ENCODE measurements at regions not wholly inside any gene's neighbourhood (a gene's known extent, or its start where the extent isn't known, plus 50 kb on each side); places are given as distances from the start of the nearest gene placed in this dataset.

DNA sequence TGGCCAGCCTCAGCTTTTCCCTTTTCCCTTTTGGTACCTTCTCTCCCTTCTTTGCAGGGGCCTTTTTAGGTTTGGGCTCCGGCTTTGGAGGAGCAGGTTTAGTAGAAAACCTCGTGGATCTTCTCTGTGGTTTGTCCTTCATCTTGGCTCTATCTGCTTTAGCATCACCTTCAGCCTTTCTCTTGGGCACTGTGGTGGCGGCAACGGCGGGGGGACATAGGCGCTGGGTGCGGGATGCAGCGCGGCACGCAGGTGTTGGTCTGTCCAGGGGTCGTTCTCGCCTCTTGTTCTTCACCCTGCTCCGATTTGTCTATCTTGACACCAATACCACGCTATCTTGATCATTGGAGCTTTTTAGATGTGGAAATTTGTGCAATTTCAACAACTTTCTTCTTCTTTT, 64.5 kb upstream of the SMAD3 start:
- H3K9me3 Mint-ChIP-seq: no peaks in the 10 kb centered on the region
- no peaks in the 10 kb centered on the region for H3K27me3 Mint-ChIP-seq
- H3K36me3 Mint-ChIP-seq: no peaks in the 10 kb centered on the region
- H3K27ac Mint-ChIP-seq: no peak overlapping the region
- H3K4me3 Mint-ChIP-seq: no peak overlapping the region
- ATAC-seq: no peak
- H3K4me1 Mint-ChIP-seq: peaks cover 47% of the 10 kb centered on the region

DNA sequence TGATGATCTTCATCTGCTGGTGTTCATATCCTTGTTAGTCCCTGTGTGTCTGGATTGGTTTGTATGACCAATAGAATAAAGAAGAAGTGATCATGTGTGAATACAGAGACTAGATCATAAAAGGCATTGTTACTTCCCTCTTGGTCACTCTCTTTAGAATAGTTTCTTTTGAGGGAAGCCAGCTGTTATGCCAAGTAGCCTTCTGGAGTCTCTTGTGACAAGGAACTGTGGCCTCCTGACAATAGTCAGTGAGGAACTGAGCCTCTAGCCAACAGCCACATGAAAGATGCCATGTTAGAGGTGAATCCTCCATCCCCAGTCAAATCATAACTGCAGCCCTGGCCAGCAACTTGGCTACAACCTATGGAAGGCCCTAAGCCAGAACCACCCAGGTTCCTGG, 63.0 kb upstream of the SMAD3 start:
- no peaks in the 10 kb centered on the region for H3K36me3 Mint-ChIP-seq
- H3K27ac Mint-ChIP-seq: peak overlapping the region; percentile 81
- no peak overlapping the region for H3K4me3 Mint-ChIP-seq
- peaks cover 47% of the 10 kb centered on the region for H3K4me1 Mint-ChIP-seq
- ATAC-seq: peak; percentile 52
- no peaks in the 10 kb centered on the region for H3K9me3 Mint-ChIP-seq
- H3K27me3 Mint-ChIP-seq: no peaks in the 10 kb centered on the region

DNA sequence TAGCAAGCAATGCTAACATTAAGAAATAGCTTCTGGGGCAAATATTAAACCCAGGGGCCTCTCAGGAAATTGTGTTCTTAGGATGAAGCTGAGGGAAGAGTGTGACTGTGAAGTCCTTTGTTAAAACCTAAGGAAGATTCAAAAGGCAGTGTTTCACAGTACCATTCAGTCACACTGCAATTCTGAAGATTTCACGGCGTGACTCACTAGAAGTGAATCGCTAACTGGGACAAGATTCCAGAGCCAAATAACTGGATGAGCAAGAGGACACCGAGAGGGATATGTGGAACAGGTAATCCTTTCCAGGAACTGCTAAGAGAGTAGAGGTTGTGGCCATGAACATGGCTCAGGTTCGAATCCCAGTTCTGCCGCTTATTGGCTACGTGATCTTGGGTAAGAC, 61.8 kb upstream of the SMAD3 start:
- H3K27me3 Mint-ChIP-seq: no peaks in the 10 kb centered on the region
- no peak overlapping the region for H3K4me3 Mint-ChIP-seq
- peak overlapping the region; percentile 81 for H3K27ac Mint-ChIP-seq
- no peaks in the 10 kb centered on the region for H3K36me3 Mint-ChIP-seq
- no peaks in the 10 kb centered on the region for H3K9me3 Mint-ChIP-seq
- no peak for ATAC-seq
- H3K4me1 Mint-ChIP-seq: peaks cover 47% of the 10 kb centered on the region

DNA sequence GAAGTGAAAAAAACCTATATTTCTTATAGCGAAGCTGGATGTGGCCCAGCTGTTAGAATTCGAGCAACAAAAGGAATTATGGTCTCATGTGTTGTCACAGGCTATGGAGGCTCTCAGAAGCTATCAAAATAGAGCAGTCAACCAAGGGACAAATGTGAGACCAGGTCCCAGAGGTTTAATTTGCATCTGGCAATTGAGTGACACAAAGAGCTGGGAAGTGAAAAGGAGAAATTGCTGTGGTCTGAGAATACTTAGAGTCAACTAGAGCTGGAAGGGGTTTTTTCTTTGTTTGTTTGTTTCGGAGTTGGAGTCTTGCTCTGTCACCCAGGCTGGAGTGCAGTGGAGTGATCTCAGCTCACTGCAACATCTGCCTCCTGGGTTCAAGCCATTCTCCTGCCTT, 61.3 kb upstream of the SMAD3 start:
- ATAC-seq: peak; percentile 79
- H3K4me3 Mint-ChIP-seq: no peak overlapping the region
- H3K27me3 Mint-ChIP-seq: no peaks in the 10 kb centered on the region
- peaks cover 47% of the 10 kb centered on the region for H3K4me1 Mint-ChIP-seq
- H3K36me3 Mint-ChIP-seq: no peaks in the 10 kb centered on the region
- peak overlapping the region; percentile 81 for H3K27ac Mint-ChIP-seq
- H3K9me3 Mint-ChIP-seq: no peaks in the 10 kb centered on the region

DNA sequence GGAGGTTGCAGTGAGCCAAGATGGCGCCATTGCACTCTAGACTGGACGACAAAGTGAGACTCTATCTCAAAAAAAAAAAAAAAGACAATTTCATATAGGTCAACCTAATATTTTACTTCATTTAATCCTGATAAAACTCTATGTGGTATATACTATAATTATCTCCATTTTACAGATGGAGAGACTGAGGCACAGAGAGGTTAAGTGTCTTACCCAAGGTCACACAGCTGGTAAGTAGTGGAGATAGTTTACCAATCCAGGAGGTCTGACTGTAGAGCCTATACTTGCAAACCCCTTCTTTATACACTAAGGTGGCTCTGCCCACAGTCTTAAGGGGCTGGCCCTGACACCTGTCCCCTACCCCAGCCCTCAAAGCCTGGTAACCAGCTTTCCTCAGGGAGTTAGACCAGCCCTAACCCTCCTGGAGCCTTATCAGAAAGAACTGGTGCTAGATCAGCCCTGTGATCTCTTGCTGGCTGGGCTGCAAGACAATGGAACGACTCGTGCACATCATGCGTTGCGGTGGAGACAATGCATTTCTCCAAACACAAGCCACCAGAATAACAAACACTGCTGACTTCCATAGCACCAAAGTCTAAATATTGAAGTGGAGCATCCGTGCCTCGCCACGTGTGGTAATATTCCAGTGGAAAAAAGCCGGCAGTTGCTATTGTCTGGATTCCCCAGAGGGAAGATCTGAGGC, 60.0 kb upstream of the SMAD3 start:
- no peak overlapping the region for H3K27ac Mint-ChIP-seq
- no peaks in the 10 kb centered on the region for H3K27me3 Mint-ChIP-seq
- ATAC-seq: no peak
- H3K4me1 Mint-ChIP-seq: peaks cover 34% of the 10 kb centered on the region
- no peaks in the 10 kb centered on the region for H3K9me3 Mint-ChIP-seq
- H3K36me3 Mint-ChIP-seq: no peaks in the 10 kb centered on the region
- H3K4me3 Mint-ChIP-seq: no peak overlapping the region

DNA sequence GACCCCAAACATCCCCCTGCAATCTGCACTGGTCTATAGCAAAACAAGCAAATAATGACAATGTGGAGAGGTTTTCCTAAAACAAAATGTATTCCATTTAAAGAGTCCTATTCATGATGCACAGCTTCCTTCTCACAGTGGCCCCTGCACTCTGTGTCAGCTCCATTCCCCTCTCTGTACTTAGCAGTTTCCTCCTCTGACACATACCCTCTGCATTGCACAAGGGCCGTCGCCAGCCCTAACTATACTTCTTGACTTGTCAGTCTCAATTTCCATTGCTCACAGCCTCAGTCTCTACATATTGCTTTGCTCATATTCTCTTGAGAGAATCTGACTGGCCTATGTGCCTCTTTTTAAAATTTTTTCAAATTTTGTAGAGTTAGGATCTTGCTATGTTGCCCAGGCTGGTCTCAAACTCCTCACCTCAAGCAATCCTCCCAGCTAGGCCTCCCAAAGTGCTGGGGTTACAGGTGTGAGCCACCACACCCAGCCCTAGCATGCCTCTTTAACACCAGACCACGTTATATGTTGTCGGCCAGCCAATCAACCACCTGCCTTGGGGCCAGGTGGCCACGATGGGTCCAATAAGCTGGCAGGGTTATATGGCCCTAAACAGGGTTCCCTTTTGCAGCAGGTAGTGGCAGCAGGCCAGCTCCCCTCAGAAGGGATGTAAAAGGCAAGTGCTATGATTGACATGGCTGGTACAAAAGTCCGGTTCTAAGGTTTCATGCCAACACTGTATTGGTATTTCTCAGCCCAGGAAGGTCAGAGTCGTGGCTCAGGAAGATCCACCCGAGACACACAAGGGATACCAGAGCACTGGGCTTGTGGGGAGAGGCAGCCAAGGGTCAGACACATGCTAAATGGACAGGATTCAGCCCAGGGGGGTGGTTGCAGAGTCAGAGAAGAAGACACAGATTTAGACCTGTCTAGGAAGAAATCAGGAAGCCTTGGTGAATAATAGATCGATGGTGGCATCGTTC, 59.0 kb upstream of the SMAD3 start:
- peaks cover 26% of the 10 kb centered on the region for H3K4me1 Mint-ChIP-seq
- H3K9me3 Mint-ChIP-seq: no peaks in the 10 kb centered on the region
- H3K36me3 Mint-ChIP-seq: no peaks in the 10 kb centered on the region
- no peaks in the 10 kb centered on the region for H3K27me3 Mint-ChIP-seq
- no peak for ATAC-seq
- no peak overlapping the region for H3K27ac Mint-ChIP-seq
- H3K4me3 Mint-ChIP-seq: no peak overlapping the region

DNA sequence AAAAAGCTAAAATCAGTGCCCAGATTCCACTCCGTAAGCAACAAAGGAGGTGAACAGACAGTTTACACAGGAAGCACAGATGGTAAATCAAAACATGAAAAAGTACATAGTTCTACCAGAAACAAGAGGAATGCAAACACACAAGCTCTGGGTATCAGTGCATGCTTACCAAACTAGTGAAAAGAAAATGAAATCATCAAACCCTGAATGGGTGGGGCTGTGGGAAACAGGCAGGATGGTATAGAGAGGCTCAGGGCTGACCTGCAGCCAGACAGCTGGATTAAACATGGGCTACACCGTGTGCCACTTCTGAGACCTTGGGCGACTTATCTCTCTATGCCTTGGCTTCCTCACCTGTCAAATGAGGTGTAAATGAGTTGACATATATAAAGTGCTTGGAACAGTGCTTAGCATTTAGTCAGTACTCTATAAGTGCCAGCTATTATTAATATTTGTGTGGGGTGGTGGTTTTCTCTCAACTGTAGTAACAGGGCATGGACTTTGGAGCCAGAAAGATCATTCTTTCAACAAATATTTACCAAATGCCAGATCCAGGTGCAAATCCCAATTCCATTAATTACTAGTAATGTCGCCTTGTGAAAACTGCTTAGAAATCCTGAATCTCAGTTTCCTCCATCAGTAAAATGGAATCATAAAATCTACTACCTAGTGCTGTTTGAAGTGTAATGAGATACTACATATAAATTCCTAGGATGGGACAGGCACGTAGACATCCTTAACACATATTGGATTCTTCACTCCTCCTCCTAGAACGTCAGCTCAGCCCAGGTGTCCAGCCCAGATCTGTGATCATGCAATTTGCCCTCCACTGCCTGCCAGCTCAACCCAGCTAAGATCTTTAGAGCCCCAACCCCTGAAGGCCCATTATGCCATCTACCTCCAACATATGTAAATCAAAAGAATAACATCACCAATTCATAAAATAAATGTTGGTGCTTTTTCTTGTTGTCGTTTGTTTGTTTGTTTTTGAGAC, 55.5 kb upstream of the SMAD3 start:
- H3K27ac Mint-ChIP-seq: no peak overlapping the region
- peaks cover under 1% of the 10 kb centered on the region for H3K4me1 Mint-ChIP-seq
- no peaks in the 10 kb centered on the region for H3K9me3 Mint-ChIP-seq
- H3K27me3 Mint-ChIP-seq: no peaks in the 10 kb centered on the region
- no peak for ATAC-seq
- H3K36me3 Mint-ChIP-seq: no peaks in the 10 kb centered on the region
- H3K4me3 Mint-ChIP-seq: no peak overlapping the region

DNA sequence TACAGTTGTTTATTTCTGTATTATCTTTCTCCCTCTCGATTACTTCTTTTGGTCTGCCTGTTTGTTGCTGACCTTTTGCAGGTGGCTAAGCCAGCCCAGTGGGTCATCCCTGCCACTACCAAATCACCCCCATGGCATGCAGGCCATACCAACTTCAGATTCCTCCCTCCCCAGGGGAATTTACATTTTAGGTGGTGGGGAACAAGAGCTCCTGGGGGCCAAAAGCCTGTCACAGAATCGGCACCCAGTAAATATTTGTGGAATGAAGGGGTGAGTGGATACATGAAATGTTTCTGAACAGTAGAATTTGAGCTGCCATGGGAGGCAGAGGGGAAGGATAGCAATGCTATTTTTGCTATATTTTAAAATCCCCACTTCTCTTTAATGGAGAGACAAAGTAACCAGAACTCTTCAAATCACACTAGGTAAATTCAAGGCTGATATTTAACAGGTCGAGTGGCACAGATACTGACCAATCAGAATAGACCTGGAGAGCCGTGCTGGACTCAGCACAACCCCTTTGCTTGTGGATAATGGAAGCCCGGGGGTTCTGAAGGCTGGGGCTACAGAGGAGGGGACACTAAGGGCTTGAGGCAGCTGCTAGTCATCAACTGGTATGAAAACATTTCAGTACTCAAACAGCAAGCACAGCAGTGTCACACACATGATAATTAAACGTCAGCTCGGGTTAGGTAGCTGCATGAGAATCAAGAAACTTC, 54.3 kb upstream of the SMAD3 start:
- Mint-ChIP-seq H3K9me3 (no peaks in the 10 kb centered on the region), H3K4me1 (no peaks in the 10 kb centered on the region), H3K36me3 (no peaks in the 10 kb centered on the region), H3K27me3 (no peaks in the 10 kb centered on the region), H3K4me3 (no peak overlapping the region), H3K27ac (no peak overlapping the region)
- no peak for ATAC-seq

DNA sequence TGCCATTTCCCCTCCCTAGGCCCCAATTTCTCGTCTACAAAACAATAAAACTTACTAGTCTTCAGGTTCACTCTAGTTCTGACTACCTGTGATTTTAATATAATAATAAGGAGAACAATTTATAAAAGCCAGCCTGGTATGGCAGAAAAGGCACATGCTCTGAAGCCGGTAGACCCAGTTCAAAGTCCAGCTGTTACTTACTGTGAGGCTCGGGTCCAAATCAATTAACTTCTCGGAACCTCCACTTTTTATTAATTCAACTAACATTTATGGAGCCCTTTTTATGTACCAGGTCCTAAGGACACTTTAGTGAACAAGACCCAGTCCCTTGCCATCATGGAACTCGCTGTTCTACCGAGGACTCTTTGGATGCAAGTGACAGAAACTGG, 53.8 kb upstream of the SMAD3 start:
- Mint-ChIP-seq H3K27ac (no peak overlapping the region), H3K36me3 (no peaks in the 10 kb centered on the region), H3K27me3 (no peaks in the 10 kb centered on the region), H3K9me3 (no peaks in the 10 kb centered on the region), H3K4me1 (no peaks in the 10 kb centered on the region), H3K4me3 (no peak overlapping the region)
- ATAC-seq: no peak

DNA sequence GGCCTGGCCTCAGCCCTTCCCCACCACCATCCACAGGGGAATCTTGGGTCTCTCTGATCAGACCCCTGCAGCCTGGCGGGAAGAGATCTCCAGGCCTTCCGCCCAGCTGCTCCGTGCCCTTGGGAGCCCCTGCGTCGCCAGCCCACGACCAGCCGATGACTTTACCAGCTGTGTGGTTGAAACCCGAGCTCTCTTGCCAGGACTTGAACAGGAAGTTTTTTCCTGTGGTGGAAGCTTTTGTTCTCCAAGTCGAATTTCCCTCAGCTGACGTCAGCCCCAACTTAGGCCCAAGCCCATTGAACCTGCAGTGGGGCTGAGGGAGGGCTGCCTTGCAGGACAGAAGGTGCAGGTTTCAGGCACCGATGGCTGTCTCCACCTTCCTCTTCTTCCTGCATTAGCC, 51.7 kb upstream of the SMAD3 start:
- H3K4me3 Mint-ChIP-seq: no peak overlapping the region
- ATAC-seq: no peak
- H3K9me3 Mint-ChIP-seq: no peaks in the 10 kb centered on the region
- no peaks in the 10 kb centered on the region for H3K27me3 Mint-ChIP-seq
- no peak overlapping the region for H3K27ac Mint-ChIP-seq
- H3K36me3 Mint-ChIP-seq: no peaks in the 10 kb centered on the region
- peaks cover 12% of the 10 kb centered on the region for H3K4me1 Mint-ChIP-seq

Data from stimulated activated memory B cell treated with anti-CD40 and anti-IgM and Interleukin-4, amounts not matched to agents 10 μg/mL and 1 μg/mL and 100 μg/mL, for 72 hours (primary cell).